GM19438 (cell line): ENCODE measurements at regions not wholly inside any gene's neighbourhood (a gene's known extent, or its start where the extent isn't known, plus 50 kb on each side); places are given as distances from the start of the nearest gene placed in this dataset.

Source experiments
- ATAC-seq: cut with Tn5 transposase; IDR thresholded peaks from one replicate; pipeline ENCODE4 v1.9.1; 2021; ENCODE audit warnings: low read depth; ENCODE audit not compliant: unreplicated experiment

DNA sequence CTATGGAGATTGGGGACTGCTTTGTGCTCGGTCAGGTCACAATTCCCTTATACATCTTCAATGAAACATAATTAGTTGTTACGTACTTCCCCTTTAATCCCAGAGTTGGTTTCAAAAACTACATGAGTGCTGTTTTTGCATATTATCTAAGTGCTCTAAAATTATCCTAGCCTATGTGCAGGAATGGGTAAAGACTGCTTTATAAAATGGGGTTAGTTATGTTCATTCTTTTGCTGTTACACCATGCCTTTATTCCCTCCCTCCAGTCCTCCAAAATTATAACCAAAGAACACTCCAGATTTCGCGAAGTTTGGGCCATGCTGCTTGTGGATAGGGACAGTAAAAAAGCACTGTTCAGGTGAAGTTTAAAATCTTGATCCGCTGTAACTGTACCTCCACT is 173.9 kb upstream of the SNX7 start:
- no peak for ATAC-seq

DNA sequence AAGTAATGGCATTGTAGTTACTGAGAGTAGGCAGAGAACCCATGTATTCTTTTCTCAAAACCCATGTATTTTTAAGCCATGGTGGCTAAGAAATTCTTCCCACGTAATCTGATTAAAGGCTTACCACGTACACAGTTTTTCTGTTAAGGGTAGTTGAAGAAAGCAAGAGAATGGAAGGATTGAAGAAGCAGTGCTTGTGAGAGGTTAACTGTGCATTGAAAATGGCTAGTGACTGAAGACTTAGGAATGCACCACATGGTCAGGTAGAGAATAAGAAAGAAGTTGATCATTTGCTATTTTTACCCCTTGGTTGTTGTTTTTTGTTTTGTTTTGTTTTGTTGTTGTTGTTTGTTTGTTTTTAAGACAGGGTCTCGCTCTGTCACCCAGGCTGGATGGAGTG is 178.9 kb upstream of the SNX7 start:
- no peak for ATAC-seq

DNA sequence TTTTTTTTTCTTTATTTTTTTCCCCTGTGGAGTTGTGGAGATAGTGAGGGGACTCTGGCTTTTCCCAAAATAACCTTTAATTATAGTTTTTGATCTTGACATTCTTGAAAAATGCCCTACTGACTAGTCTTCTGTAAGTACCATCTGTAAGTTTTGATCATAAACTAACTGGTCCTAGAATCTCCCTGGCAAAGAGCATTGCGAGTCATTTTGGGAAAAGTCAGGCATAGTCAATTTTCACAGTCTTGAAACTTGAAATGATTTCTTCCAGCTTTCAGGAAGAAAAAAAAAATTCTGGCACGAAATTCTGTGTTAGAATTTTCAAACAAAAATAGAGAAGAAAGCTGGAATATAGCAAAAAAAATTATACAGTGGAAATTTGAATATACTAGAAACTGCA is 181.2 kb upstream of the SNX7 start:
- no peak for ATAC-seq

DNA sequence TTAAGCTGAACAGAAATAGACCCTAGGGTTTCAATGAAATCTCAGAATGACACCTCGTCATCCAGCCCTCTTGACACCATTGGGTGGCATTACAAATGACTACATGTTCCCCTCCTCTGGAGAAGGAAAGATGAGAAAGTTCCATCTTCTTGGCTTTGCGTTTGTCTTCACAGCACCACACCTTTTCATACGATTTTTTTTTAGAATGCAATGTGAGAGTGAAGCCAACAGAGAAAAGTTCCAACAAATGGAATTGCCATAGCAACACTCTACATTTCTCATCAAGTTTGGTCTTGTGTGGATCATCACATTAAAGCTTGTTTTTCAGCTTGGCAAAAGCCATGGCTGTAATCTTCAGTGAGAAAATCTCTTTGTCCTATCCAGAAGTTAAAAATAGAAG is 183.4 kb upstream of the SNX7 start:
- no peak for ATAC-seq

DNA sequence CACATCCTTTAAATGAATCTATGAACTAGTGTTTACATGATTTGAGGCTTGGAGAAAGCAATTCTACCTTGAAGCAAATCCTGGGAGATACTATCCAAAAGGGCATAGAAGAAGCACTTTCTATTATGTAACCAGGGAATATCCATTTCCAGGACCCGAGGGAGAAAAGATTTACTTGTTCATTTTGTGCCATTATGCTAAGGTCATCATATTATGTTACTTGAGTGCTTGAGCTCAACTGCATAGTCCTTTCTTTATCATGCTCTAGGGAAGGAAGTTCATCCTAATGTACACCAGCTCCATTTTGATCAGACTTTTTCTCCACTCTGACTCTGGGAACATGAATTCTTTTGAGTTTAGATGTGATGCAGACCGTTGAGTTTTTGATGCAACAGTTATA is 188.6 kb upstream of the SNX7 start:
- ATAC-seq, result no peak

DNA sequence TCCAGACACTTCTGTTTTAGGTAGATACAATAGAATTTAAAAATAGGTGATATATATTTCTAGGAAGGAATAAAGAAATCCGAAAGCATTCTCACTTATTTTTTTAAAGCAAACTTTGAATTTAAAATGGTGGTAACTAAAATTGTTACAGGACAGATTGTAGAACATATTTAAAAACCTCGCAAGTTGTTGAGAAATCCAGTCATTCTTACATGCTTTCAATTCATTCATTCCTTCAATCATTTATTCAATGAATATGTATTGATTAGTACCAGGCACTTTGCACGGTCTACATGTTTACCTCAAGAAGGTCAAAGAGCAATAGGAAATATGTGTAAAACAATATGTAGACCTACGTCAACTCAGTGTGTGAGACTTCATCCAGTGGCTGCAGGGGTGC is 189.9 kb upstream of the SNX7 start:
- no peak for ATAC-seq

DNA sequence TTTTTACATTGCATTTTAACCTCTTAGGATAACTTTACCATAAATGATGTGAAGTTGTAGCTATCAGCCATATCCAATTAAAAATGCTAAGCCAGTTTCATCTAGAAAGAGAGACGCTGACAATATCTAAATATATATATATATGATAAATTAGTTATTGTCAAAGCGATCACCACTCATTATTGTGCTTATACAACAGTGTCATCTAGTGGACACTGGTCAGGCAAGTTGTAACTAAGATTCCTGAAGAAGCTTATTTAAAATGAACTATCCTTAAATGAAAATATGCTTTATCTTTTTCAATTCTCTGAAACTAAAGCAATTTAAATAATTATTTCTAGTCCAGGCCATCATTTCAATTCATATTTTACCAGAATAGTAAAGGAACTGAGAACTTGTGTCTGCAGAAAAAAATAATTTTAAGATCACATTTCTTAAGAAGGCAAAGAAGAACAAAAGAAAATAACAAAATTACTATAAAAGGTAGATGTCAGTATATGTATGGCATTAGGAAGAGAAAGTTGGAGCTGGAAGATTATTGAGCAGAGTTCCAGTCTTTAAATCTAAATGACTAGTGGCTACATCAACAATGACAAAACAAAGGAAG is 193.3 kb upstream of the SNX7 start:
- no peak for ATAC-seq

DNA sequence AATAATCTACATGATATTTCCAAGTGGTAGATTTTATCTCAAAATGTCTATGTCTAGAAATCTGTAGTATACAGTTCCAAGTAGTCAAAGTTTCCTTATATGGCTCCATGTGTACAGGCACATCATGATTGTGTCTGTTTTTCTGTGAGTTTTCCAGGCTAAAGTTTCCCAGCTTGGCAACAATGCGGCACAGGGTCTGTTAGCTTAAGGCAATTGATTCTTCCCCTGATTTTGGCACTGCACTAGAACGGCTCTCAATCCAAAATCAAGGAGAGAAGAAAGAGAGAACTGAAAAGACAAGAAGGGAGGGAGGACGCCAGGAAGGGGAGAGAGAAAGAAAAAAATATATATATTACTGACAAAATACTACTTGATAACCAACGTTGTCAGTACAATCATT is 193.9 kb upstream of the SNX7 start:
- no peak for ATAC-seq

DNA sequence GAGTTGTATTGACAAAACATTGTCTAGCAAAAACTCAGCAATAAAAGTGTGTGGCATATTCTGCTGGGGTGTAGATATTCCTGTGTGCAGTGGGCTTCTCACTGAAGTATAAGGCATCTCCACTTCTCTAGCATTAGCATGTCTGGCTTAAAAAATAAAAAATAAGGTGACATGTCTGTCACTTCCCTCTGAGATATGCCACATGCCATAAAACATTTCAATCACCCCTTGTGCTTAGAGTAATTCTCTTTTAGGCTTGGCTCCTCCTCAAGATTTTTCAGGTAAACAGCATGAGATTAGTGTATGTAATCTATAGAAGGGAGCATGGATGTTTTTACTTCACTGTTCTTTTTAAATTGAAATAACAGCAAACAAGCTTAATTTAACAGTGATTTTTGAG is 194.4 kb upstream of the SNX7 start:
- ATAC-seq, result no peak

DNA sequence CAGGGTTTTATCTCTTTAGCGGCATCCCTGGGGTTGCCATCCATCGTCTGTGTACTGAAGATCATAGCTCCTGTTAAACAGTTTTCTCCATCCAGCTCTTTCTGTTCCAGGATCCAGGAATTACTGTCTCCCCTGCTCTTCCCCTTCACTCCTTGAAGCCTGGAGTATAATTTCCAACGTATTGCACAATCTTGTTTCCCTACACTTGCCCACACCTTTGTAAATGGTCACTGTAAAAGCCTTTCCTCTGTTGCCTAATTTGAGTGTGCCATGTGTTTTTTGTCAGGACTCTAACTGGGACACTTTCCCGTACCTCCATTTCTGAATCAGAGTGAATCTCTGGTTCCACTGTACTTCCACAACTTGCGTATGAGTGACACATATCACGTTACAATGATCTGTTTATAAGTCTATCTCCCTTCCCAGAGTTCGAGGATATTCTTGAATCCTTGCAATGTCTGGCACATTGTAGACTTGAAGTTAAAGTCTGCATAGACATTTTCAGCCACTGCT is 199.6 kb upstream of the SNX7 start:
- no peak for ATAC-seq

DNA sequence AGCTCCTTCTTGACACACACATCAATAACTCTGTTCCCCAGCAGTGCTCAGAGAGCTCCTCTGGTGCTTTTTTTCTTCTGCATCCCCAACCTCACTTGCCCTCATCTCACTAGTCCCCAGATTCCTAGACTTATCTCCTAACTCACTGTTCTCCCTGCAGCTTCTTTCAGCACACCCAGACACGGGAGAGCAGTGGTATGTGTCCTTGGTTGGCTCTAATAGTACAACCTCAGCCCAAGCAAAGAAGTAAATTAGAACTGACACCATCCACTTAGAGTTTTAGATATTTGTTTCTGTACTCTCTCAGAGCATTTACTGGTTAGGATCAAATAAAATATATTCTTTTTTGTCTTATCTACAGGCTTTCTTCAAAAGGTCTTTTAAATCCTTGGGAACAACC is 201.4 kb upstream of the SNX7 start:
- no peak for ATAC-seq

DNA sequence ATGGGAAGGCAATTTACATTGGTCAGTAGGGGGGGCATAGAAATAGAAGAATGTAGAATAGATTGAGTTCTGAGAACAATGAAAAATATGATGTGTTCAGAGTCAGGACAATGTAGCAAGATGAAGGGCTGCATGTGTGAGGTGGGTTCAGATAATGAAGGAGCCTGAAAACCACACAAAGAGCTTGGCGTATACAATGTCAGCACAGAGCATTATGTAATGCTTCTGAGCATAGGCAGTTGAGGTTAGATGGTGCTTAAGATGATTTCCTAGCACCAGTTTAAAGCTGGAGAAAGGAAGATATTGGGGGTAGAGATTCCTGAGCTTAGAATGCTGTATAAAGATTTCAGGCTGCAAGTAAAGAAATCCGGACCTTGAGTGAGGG is 202.0 kb upstream of the SNX7 start:
- no peak for ATAC-seq

DNA sequence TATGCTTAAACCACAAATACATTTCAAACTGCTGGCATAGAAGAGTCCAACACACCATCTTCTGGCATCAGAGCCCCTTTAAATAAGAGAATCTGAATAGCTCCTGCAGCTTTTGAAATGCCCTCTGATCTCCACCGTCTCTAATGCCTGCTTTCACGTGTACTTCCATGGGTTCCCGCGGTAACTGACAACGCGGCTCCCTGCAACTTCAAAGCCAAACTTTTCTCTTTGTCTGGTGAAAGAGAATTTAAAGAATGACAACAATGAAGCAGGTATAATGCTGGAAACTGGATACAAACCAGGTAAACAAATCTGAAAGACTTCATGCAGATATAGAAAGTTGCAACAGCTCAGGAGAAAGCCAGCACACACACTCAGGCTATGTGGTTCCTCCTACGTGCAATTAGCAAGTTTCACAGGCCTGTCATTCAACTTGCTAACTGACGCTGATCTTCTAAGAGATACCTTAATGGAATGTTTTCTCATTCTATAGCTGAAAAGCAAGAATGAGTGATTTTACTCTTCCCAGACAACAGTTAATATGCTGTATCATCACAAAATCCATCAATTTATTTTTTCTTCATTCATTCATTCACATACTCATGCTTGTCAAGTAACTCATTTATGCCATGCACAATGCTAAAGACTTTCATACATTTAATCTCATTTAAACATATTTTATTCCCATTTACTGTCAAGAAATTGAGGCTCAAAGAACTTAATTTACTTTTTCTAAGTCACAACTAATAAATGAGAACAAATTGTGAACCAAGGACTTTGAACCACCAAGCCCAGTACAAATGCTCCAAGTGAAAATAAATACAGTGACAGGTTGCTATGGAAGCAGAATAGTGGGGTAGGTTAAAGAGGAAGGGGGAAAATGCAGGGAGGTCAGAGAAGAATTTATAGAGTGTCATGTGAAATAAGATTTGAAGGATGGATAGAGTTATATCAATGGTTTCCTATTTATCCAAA is 202.7 kb upstream of the SNX7 start:
- ATAC-seq, result no peak

DNA sequence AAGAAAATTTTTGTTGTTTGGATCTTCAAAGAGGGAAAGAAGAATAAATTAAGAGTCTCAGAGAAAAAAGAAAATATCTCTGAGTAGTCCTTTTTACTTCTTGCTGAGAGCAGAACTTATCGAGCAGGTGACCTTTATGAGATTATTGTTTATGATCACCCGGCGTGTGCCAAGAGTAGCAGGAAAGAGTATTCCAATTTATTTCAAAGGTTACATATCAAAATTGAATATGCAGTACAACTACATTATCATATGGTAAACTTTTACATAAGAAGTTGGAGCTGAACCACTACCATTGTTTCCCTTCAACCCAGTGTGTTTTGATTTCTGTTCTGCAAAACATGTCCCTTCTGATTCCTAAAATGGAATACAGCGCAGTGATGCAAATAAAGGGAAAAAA is 204.3 kb upstream of the SNX7 start:
- ATAC-seq, result no peak

DNA sequence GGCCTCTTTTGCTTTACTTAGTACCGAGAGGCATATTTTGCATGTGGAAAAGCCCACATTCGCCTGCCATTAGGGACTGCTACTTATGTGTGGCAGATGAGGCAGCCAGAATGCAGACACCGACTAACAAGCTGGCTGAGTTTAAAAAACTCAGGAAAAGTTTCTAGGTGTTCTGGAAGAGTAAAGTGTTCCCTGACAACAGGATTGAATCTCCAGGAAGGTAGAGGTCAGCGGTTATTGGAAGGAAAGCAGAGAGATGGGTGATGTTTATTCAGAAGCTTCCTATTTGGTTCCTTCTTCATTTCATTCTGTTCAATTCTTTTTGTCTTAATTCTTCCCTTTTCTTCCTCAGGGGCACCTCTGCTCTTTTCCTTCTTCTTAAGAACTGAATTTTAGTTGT is 206.9 kb upstream of the SNX7 start:
- ATAC-seq, result no peak

DNA sequence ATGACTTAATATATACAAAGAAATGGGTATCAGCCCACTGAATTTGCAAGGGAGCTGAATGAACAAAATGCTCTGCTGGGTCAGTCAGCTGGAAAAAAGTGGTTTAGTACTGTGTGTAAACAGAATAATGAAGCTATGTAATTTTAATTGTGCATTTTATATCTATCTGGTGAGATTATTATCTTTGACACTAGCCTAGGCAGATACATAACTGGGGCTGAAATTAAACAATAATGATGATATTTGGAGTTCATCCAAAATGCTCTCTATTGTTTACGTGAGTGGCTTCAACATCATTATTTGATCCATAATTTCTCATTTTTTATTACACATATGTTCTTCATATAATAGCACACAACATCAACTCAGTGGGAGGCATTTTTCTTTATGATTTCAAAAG is 208.5 kb upstream of the SNX7 start:
- ATAC-seq, result no peak

DNA sequence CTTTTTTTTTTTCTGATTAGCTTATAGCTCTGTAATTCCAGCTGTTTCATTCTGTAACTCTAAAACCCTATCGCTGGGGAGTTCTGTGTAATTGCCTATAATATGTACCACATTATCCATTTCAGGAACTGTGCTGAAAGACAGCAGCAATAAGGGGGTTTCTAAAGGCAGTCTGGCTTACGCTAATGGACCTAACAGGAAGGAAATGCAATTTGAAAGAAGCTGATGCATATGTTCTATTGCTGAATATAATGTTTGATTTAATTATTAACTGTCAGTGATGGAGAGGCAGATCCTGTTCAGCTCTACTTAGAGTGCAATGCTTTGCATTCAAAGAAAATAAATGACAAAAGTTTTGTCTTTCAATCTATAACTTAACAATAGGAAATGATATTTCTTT is 209.4 kb upstream of the SNX7 start:
- ATAC-seq, result no peak

DNA sequence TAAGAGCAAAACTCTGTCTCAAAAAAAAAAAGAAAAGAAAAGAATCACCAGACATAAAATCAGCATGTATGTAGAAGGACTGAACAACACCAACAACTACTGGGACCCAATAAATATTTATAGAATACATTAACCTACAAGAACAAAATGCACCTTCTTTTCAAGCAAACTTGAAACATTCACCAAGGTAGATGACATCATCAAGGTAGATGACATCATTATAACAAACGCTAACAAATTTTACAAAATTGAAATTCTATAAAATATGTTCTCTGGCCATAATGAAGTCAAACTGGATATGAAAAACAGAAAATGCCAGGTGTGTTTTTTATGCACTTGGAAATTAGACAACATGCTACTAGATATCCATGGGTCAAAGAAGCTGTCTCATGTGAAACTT is 220.2 kb upstream of the SNX7 start:
- ATAC-seq, result no peak

DNA sequence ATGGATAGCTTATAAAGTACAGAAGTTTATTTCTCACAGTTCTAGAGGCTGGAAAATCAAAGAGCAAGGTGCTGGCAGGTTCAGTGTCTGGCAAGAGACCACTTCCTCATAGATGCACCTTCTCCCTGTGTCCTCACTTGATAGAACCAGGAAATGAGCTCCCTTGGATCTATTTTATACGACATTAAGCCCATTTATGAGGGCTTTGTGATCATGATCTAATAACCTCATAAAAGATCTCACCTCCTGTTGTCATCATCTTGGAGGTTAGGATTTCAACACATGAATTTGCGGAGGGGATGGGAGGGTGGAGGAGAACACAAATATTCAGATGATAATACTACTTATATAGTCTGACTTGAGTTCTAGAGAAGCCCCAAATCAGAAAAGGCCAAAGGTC is 222.1 kb upstream of the SNX7 start:
- no peak for ATAC-seq

DNA sequence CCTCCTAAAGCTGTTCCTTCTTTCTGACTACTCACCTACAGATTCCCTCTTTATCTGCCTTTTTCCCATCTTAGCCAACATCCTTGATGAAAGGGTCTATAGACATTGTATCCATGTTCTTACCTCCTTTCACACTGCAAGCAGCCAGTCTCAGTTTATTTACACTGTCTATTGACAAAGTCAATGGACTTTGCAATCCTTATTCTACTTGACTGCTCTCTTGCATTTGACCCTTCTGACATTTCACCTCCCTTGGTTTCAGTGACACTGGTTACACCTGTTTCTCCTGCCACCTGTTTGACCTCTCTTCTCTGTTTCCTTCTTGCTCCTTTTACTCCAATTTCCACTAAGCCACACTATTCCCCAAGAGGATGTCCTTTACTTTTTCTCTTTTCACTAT is 224.0 kb upstream of the SNX7 start:
- ATAC-seq, result no peak

DNA sequence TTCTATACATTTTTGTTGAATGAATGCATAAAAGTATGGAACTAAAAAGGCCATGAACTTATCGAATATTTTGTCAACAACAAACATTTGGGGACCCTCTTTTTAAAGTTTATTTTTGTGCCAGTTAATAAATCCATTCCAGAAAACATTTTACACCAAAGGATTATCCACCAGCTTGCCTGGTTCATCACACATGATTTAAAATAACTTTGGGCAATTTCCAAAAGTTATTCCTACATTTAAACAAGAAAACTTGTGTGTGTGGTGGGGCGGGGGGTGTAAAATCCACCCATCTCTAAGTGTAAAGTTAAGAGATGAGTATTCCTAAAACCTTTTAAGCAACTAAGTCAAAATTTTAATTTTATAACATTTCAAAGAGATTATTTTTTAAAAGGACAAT is 224.5 kb upstream of the SNX7 start:
- no peak for ATAC-seq

DNA sequence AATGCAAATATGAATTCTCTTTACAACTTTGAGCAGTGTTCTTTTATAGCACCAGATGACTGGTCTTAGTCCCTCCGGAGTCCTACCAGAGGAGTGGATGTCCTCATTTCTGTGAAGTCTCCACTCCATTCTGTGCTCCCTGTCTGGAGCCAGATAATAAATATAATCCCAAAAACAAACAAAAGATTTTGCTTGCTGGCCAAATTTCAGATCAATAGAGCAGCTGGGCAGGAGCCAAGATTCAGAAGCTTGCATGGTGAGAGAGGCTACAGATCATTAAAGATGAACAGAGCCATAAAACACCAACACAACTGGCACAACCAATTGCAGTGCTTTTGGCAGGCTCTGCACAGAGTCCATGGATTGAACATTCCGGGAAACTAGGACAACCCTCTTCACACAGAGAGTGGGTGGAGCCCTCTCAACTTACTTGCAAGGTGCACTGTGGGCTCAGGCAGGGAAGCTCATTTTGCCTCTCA is 231.5 kb upstream of the SNX7 start:
- no peak for ATAC-seq
